Endothelial cell of umbilical vein (primary cell): ENCODE measurements at regions not wholly inside any gene's neighbourhood (a gene's known extent, or its start where the extent isn't known, plus 50 kb on each side); places are given as distances from the start of the nearest gene placed in this dataset.

Source experiments
- BruUV-seq: library from RNA; stranded (reverse); fragments of 400-500 nt; replicated peaks from 2 replicates; lab custom pipeline; 2021; lab: Mats Ljungman, UMichigan
- CTCF ChIA-PET: fragments of 300-600, 350-600 bp; sonication (Branson Sonifier 250); formaldehyde crosslinking; loops from one replicate; lab custom pipeline; 2021; ENCODE audit warnings: antibody characterized with exemption, inconsistent platforms; lab: Charles Lee
- POLR2A ChIA-PET: fragments of 300-600, 350-600 bp; sonication (Branson Sonifier 250); formaldehyde crosslinking; loops from one replicate; lab custom pipeline; 2021; ENCODE audit warnings: antibody characterized with exemption, inconsistent platforms; lab: Charles Lee
- DNase-seq: peaks from one replicate; pipeline ENCODE4 v3.0.0-alpha.2; 2011; ENCODE audit warnings: low read depth, low spot score
- FAIRE-seq: peaks from 2 replicates; lab custom pipeline; 2011; peaks lifted over from hg19 to GRCh38; lab: Jason Lieb, UNC
- H2AFZ ChIP-seq: 2 replicates; pipeline ENCODE4 v1.6.0; 2012; ENCODE audit warnings: low read depth, low read length, control low read depth, inconsistent platforms
- H3K27ac ChIP-seq: 2 replicates; pipeline ENCODE4 v1.5.1; 2011; ENCODE audit warnings: low read depth, mild to moderate bottlenecking, control low read depth, low read length, moderate library complexity; ENCODE audit not compliant: insufficient read depth
- H3K27me3 ChIP-seq, 2 experiments: 2 replicates each; pipeline versions ENCODE4 v1.6.0 to v1.6.1; 2011; ENCODE audit warnings: low read length in 2 of 2, mixed read lengths in 1 of 2; ENCODE audit not compliant: control insufficient read depth in 2 of 2, insufficient read depth in 2 of 2
- H3K36me3 ChIP-seq, 2 experiments: 2 replicates in 1 of 2; 3 replicates in 1 of 2; pipeline ENCODE4 v1.5.1; 2011; ENCODE audit warnings: low read length in 2 of 2, mild to moderate bottlenecking in 1 of 2, moderate library complexity in 1 of 2; ENCODE audit not compliant: control insufficient read depth in 2 of 2, insufficient read depth in 2 of 2; ENCODE audit errors: extremely low read depth in 1 of 2
- H3K4me1 ChIP-seq: 3 replicates; pipeline ENCODE4 v1.5.1; 2011; ENCODE audit warnings: mild to moderate bottlenecking, low read length; ENCODE audit not compliant: control insufficient read depth, insufficient read depth; ENCODE audit errors: extremely low read depth
- H3K4me2 ChIP-seq: 2 replicates; pipeline ENCODE4 v1.6.1; 2011; ENCODE audit warnings: low read length, control low read depth, mixed read lengths; ENCODE audit not compliant: insufficient read depth
- H3K4me3 ChIP-seq, 3 experiments: fragments of 200-600 bp in 1 of 3; sonication (generic), shearing (Covaris generic) in 1 of 3; replicated peaks in 1 of 3; 2 replicates each; pipeline ENCODE4 v1.5.1; 2011 to 2016; ENCODE audit warnings: control low read depth in 3 of 3, low read length in 3 of 3, mild to moderate bottlenecking in 2 of 3, inconsistent platforms in 1 of 3, low read depth in 1 of 3, moderate library complexity in 1 of 3; ENCODE audit not compliant: insufficient read depth in 1 of 3
- H3K79me2 ChIP-seq: 2 replicates; pipeline ENCODE4 v1.6.0; 2012; ENCODE audit warnings: low read length, inconsistent platforms; ENCODE audit not compliant: control insufficient read depth, insufficient read depth
- H3K9ac ChIP-seq: replicated peaks from 2 replicates; pipeline ENCODE3; 2011; ENCODE audit warnings: low read length, control low read depth; ENCODE audit not compliant: insufficient read depth; ENCODE audit errors: extremely low read depth
- H3K9me1 ChIP-seq: replicated peaks from 3 replicates; pipeline ENCODE4 v1.6.0; 2011; ENCODE audit warnings: mild to moderate bottlenecking, low read length; ENCODE audit not compliant: control insufficient read depth, insufficient read depth; ENCODE audit errors: extremely low read depth
- H3K9me3 ChIP-seq: replicated peaks from 2 replicates; pipeline ENCODE4 v1.5.1; 2012; ENCODE audit warnings: low read length, inconsistent platforms; ENCODE audit not compliant: control insufficient read depth, insufficient read depth
- H4K20me1 ChIP-seq: replicated peaks from 2 replicates; pipeline ENCODE3; 2011; ENCODE audit warnings: mild to moderate bottlenecking, low read length; ENCODE audit not compliant: control insufficient read depth, insufficient read depth; ENCODE audit errors: extremely low read depth
- CTCF ChIP-seq, 2 donors: IDR thresholded peaks; 1 replicate in 1 of 2; 2 replicates in 1 of 2; pipeline ENCODE4 v1.5.1; 2011; ENCODE audit warnings: low read length in 2 of 2, mild to moderate bottlenecking in 2 of 2, moderate library complexity in 2 of 2, control low read depth in 1 of 2, inconsistent platforms in 1 of 2, low read depth in 1 of 2; ENCODE audit not compliant: insufficient read depth in 1 of 2; ENCODE audit errors: extremely low read depth in 1 of 2
- EZH2 ChIP-seq: IDR thresholded peaks from 2 replicates; pipeline ENCODE4 v1.6.1; 2012; ENCODE audit warnings: borderline replicate concordance, low read depth, mild to moderate bottlenecking, moderate library complexity, low read length, inconsistent platforms; ENCODE audit not compliant: severe bottlenecking
- FOS ChIP-seq: IDR thresholded peaks from 2 replicates; pipeline ENCODE4 v1.6.1; 2011; ENCODE audit warnings: mild to moderate bottlenecking, low read length, moderate library complexity, borderline replicate concordance; ENCODE audit not compliant: insufficient read depth
- GATA2 ChIP-seq: IDR thresholded peaks from 2 replicates; pipeline ENCODE4 v1.7.0; 2011; ENCODE audit warnings: low read depth, mild to moderate bottlenecking, moderate library complexity, mixed read lengths, low read length; ENCODE audit not compliant: insufficient read length, insufficient read depth
- JUN ChIP-seq: IDR thresholded peaks from 2 replicates; pipeline ENCODE4 v1.6.1; 2011; ENCODE audit warnings: borderline replicate concordance, low read depth; ENCODE audit not compliant: insufficient read length, insufficient read depth
- MAX ChIP-seq: IDR thresholded peaks from 2 replicates; pipeline ENCODE4 v1.6.1; 2011; ENCODE audit not compliant: insufficient read depth, insufficient read length
- MYC ChIP-seq: IDR thresholded peaks from one replicate; pipeline ENCODE4 v1.6.1; 2011; ENCODE audit warnings: mild to moderate bottlenecking, low read depth, low read length
- POLR2A ChIP-seq: IDR thresholded peaks from 2 replicates; pipeline ENCODE4 v1.6.1; 2012; ENCODE audit warnings: low read depth, mild to moderate bottlenecking, control low read depth, low read length
- POLR2AphosphoS5 ChIP-seq: IDR thresholded peaks from 2 replicates; pipeline ENCODE4 v1.6.1; 2012; ENCODE audit warnings: low read depth, mild to moderate bottlenecking, control low read depth, low read length, moderate library complexity; ENCODE audit not compliant: insufficient read depth
- dilution Hi-C: fragments of 300-500 bp; cut with MboI; formaldehyde crosslinking; loops from one replicate; pipeline ENCODE4 v1.15.0; 2019; ENCODE audit warnings: low sequenced_read_pairs; ENCODE audit not compliant: extremely low pct_ligation_motif_present
- intact Hi-C: fragments of 100-400 bp; cut with micrococcal nuclease; formaldehyde crosslinking; loops from one replicate; pipeline ENCODE4 v1.10.0; 2022

- Histone ChIP-seq H3K4me1 (no peaks in the 10 kb centered on the region), H3K4me3 (no peak overlapping the region), H3K9me3 (no peaks in the 10 kb centered on the region), H3K27me3 (no peaks in the 10 kb centered on the region), H3K9me1 (no peaks in the 10 kb centered on the region), H2AFZ (no peak overlapping the region), H3K9ac (no peak overlapping the region), H3K27ac (no peak overlapping the region), H4K20me1 (no peaks in the 10 kb centered on the region), H3K4me2 (no peak overlapping the region), H3K36me3 (no peaks in the 10 kb centered on the region), H3K79me2 (no peaks in the 10 kb centered on the region)
- FAIRE-seq (no peak), DNase-seq (no peak)
- intact Hi-C loops = no loop called here
- BruUV-seq = no TSS peak
- ChIA-PET POLR2A (no interaction called here), CTCF (no interaction called here)
- dilution Hi-C loops = no loop called here
- TF ChIP-seq MAX (no peak), GATA2 (no peak), CTCF (IDR thresholded peaks at IDR 0.05; ENCODE audit: extremely low read depth in 1 of 2, insufficient read depth in 1 of 2, low read depth in 1 of 2, low read length in 2 of 2) (no peak), MYC (no peak), POLR2A (no peak), JUN (no peak), FOS (no peak), EZH2 (no peak), POLR2AphosphoS5 (no peak)
These were observed 305.0 kb upstream of the TNC start for GRCh38 chr9:115422932-115423440.
